Keratinocyte (primary cell): ENCODE measurements at regions not wholly inside any gene's neighbourhood (a gene's known extent, or its start where the extent isn't known, plus 50 kb on each side); places are given as distances from the start of the nearest gene placed in this dataset.

Experiments
- EZH2 ChIP-seq: IDR thresholded peaks from one replicate; pipeline ENCODE4 v1.6.1; 2012; ENCODE audit warnings: inconsistent platforms, mild to moderate bottlenecking, low read length, moderate library complexity
- TF ChIP-seq, protein P1 (sequence below), 3 experiments: IDR thresholded peaks in 1 of 3; conservative IDR thresholded peaks in 1 of 3; optimal IDR thresholded peaks in 1 of 3; 2 replicates in 2 of 3; 3 replicates in 1 of 3; pipeline versions ENCODE3 to v1.5.1; 2011; ENCODE audit warnings: low read length in 3 of 3, mild to moderate bottlenecking in 3 of 3, moderate library complexity in 2 of 3, control low read depth in 1 of 3, inconsistent platforms in 1 of 3; ENCODE audit not compliant: insufficient read depth in 2 of 3; ENCODE audit errors: extremely low read depth in 1 of 3

DNA sequence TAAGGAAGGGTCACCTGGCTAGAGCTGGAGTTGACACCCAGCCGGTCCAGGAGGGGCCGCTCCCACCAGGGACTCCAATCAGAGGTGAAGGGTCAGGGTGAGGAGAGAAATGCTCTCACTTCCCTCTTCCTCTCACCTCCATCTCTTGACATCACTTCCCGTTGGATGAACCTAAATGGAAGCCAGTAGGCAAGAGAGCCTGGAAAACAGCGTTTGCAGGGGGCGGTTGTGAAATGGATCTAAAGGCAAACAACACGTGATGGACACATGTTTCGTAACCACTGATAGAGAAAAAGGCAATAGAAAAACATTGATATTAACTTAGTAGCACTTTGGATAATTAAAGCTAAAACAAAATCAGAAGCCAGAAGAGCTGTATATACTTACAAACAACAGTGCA lies 105.6 kb upstream of the FOXA2 start:
- TF ChIP-seq, protein P1, sequence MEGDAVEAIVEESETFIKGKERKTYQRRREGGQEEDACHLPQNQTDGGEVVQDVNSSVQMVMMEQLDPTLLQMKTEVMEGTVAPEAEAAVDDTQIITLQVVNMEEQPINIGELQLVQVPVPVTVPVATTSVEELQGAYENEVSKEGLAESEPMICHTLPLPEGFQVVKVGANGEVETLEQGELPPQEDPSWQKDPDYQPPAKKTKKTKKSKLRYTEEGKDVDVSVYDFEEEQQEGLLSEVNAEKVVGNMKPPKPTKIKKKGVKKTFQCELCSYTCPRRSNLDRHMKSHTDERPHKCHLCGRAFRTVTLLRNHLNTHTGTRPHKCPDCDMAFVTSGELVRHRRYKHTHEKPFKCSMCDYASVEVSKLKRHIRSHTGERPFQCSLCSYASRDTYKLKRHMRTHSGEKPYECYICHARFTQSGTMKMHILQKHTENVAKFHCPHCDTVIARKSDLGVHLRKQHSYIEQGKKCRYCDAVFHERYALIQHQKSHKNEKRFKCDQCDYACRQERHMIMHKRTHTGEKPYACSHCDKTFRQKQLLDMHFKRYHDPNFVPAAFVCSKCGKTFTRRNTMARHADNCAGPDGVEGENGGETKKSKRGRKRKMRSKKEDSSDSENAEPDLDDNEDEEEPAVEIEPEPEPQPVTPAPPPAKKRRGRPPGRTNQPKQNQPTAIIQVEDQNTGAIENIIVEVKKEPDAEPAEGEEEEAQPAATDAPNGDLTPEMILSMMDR (optimal IDR thresholded peaks at IDR 0.05 in 1 of 3, IDR thresholded peaks at IDR 0.05 in 1 of 3, conservative IDR thresholded peaks at IDR 0.05 in 1 of 3; ENCODE audit: extremely low read depth in 1 of 3, insufficient read depth in 2 of 3, low read length in 3 of 3) = no peak
- no peak for TF ChIP-seq EZH2
